ENCODE measurements at regions not wholly inside any gene's neighbourhood (a gene's known extent, or its start where the extent isn't known, plus 50 kb on each side); places are given as distances from the start of the nearest gene placed in this dataset.

GRCh38 chr18:65606551-65607130 lies 144.2 kb upstream of the CDH7 start:
- no peak for TF ChIP-seq CTCF (IDR thresholded peaks at IDR 0.05)
- TF ChIP-seq ZFX (IDR thresholded peaks at IDR 0.05; ENCODE audit: borderline replicate concordance), result no peak

Measured in 22Rv1 (cell line).